ENCODE measurements at regions not wholly inside any gene's neighbourhood (a gene's known extent, or its start where the extent isn't known, plus 50 kb on each side); places are given as distances from the start of the nearest gene placed in this dataset.

DNA sequence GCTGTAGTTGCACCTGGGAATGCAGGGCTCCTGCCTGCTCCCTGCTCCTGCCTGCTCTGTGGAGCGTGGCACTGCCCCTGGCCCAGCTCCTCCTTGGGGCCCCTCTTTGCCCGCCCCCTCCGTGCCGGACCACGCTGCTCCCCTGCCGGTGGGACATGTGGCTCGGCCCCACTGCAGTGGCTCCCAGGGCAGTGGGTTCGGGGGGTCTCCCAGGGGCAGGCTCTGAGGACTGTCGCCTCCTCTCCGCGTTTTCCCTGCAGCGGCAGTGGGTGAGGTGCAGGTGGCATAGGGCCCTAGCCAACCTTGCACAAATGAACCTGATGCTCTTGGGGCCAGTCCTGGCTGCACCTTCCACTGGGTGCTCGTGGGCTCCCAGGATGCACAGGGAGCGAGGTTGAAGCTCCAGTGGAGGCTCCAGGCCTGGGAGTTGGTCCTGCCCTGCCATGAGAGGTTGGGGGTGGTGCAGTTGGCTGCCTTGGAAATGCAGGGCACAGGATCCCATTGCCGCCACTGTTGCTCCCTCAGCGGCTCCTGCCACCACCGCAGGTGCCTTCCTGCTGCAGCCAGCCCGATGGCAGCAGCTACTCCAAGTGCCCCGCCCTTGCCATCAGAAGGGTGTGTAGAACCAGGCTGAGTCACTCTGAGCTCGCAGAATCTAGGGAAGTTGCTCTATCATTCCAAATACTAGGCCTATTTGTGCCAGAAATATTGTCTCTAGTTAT lies 313.1 kb upstream of the SYT4 start:
- in situ Hi-C loops (cut with MboI; ENCODE audit: low pct_ligation_motif_present in 1 of 4, low pct_unique_long_range_greater_than_20kb in 1 of 4, low sequenced_read_pairs in 3 of 4), result loop anchor here in 1 of 4 donors (25.0 kb wide), 1 partner anchor 1478 kb away; no protein-coding TSS in a partner anchor
- H3K9me3 ChIP-seq, result no peaks in the 10 kb centered on the region
- WGBS, 2 donors (ENCODE audit: low coverage in 1 of 2), result 78 to 100% methylated on average over 2 to 20 of the region's 20 CpGs
- H3K27ac ChIP-seq, result no peak overlapping the region
- no peaks in the 10 kb centered on the region for H3K27me3 ChIP-seq
- DNase-seq, result no peak
- TF ChIP-seq, protein P1, sequence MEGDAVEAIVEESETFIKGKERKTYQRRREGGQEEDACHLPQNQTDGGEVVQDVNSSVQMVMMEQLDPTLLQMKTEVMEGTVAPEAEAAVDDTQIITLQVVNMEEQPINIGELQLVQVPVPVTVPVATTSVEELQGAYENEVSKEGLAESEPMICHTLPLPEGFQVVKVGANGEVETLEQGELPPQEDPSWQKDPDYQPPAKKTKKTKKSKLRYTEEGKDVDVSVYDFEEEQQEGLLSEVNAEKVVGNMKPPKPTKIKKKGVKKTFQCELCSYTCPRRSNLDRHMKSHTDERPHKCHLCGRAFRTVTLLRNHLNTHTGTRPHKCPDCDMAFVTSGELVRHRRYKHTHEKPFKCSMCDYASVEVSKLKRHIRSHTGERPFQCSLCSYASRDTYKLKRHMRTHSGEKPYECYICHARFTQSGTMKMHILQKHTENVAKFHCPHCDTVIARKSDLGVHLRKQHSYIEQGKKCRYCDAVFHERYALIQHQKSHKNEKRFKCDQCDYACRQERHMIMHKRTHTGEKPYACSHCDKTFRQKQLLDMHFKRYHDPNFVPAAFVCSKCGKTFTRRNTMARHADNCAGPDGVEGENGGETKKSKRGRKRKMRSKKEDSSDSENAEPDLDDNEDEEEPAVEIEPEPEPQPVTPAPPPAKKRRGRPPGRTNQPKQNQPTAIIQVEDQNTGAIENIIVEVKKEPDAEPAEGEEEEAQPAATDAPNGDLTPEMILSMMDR (IDR thresholded peaks at IDR 0.05), result no peak
- TF ChIP-seq EP300 (IDR thresholded peaks at IDR 0.05; ENCODE audit: low read depth), result no peak
- TF ChIP-seq POLR2AphosphoS5 (IDR thresholded peaks at IDR 0.05), result no peak
- TF ChIP-seq POLR2A (IDR thresholded peaks at IDR 0.05), result no peak
- H3K4me3 ChIP-seq, result no peak overlapping the region
- H3K4me1 ChIP-seq, result no peaks in the 10 kb centered on the region
- intact Hi-C loops (cut with DNase I; ENCODE audit: low total_unique reads), result no loop called here
- no peaks in the 10 kb centered on the region for H3K36me3 ChIP-seq

DNA sequence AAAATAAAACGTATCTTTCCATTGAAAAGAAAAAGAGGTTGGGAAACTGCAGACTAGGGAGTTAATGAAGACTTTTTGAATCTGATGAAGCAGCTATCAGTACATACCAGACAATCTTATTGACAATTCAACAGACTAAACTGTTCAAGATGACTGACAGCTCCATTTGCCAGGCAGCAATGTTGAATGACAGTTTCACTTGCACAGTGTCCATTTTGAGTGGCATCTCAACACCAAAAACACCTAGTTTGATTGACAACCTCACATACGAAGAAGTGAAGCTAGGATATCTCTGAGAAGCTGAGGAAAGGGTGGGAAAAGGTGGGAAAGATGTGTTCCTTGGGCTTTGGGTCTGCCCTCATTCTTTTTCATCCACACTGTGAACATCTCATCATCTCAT lies 315.0 kb upstream of the SYT4 start:
- WGBS, 2 donors (ENCODE audit: low coverage in 1 of 2), result 66 to 89% methylated on average over 2 of the region's 2 CpGs
- no peaks in the 10 kb centered on the region for H3K27me3 ChIP-seq
- in situ Hi-C loops (cut with MboI; ENCODE audit: low pct_ligation_motif_present in 1 of 4, low pct_unique_long_range_greater_than_20kb in 1 of 4, low sequenced_read_pairs in 3 of 4), result loop anchor here in 1 of 4 donors (25.0 kb wide), 1 partner anchor 1480 kb away; no protein-coding TSS in a partner anchor
- no peaks in the 10 kb centered on the region for H3K4me1 ChIP-seq
- DNase-seq, result no peak
- no peak overlapping the region for H3K4me3 ChIP-seq
- TF ChIP-seq POLR2A (IDR thresholded peaks at IDR 0.05) (no peak), POLR2AphosphoS5 (IDR thresholded peaks at IDR 0.05) (no peak), EP300 (IDR thresholded peaks at IDR 0.05; ENCODE audit: low read depth) (no peak)
- TF ChIP-seq, protein P1 (IDR thresholded peaks at IDR 0.05), result no peak
- intact Hi-C loops (cut with DNase I; ENCODE audit: low total_unique reads), result no loop called here
- H3K27ac ChIP-seq, result no peak overlapping the region
- no peaks in the 10 kb centered on the region for H3K9me3 ChIP-seq
- H3K36me3 ChIP-seq, result no peaks in the 10 kb centered on the region

GRCh38 chr18:43596105-43596712 lies 318.9 kb upstream of the SYT4 start:
- intact Hi-C loops (cut with DNase I; ENCODE audit: low total_unique reads), result no loop called here
- Histone ChIP-seq H3K4me3 (no peak overlapping the region), H3K27me3 (no peaks in the 10 kb centered on the region), H3K27ac (no peak overlapping the region), H3K9me3 (no peaks in the 10 kb centered on the region), H3K36me3 (no peaks in the 10 kb centered on the region), H3K4me1 (no peaks in the 10 kb centered on the region)
- TF ChIP-seq, protein P1 (IDR thresholded peaks at IDR 0.05), result peak in 4 of 5 experiments; percentile 30 to 38 (median 32)
- TF ChIP-seq POLR2AphosphoS5 (IDR thresholded peaks at IDR 0.05), result no peak
- 46 to 53% methylated on average over 3 of the region's 3 CpGs for WGBS, 2 donors (ENCODE audit: low coverage in 1 of 2)
- in situ Hi-C loops (cut with MboI; ENCODE audit: low pct_ligation_motif_present in 1 of 4, low pct_unique_long_range_greater_than_20kb in 1 of 4, low sequenced_read_pairs in 3 of 4), result loop anchor here in 1 of 4 donors (25.0 kb wide), 1 partner anchor 1484 kb away; no protein-coding TSS in a partner anchor
- DNase-seq, result no peak

DNA sequence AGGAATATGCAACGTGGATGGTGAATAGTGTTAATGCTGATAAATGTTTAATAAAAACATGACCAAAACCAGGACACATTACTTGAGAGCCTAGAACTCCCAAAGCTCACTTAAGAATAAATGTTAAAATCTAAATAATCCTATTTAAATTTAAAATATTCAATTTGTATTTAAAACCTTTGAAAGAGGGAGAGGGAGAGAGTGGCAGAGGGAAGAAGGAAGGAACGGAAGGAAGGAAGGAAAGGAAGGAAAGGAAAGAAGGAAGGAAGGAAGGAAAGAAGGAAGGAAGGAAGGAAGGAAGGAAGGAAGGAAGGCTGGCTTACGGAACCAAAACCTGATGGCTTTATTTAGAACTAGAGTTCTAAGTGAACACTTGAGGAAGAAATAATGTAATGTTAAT lies 324.1 kb upstream of the SYT4 start:
- no peaks in the 10 kb centered on the region for H3K36me3 ChIP-seq
- H3K4me1 ChIP-seq, result no peaks in the 10 kb centered on the region
- intact Hi-C loops (cut with DNase I; ENCODE audit: low total_unique reads) (loop anchor here (5.0 kb wide), 1 partner anchor 691 kb away; no protein-coding TSS in a partner anchor), in situ Hi-C loops (cut with MboI; ENCODE audit: low pct_ligation_motif_present in 1 of 4, low pct_unique_long_range_greater_than_20kb in 1 of 4, low sequenced_read_pairs in 3 of 4) (loop anchor here in 2 of 4 donors (25.0 kb wide), 1 partner anchor 1786 kb away; no protein-coding TSS in a partner anchor)
- no peak for DNase-seq
- TF ChIP-seq POLR2AphosphoS5 (IDR thresholded peaks at IDR 0.05), result no peak
- TF ChIP-seq POLR2A (IDR thresholded peaks at IDR 0.05), result no peak
- WGBS, 2 donors (ENCODE audit: low coverage in 1 of 2), result 64 to 66% methylated on average over 2 to 3 of the region's 3 CpGs
- H3K27ac ChIP-seq, result no peak overlapping the region
- H3K9me3 ChIP-seq, result peaks cover 0 to 15% of the 10 kb centered on the region in 2 donors
- H3K27me3 ChIP-seq, result no peaks in the 10 kb centered on the region
- H3K4me3 ChIP-seq, result no peak overlapping the region

Data from transverse colon (tissue), 4 donors.